ENCODE measurements at regions not wholly inside any gene's neighbourhood (a gene's known extent, or its start where the extent isn't known, plus 50 kb on each side); places are given as distances from the start of the nearest gene placed in this dataset.

DNA sequence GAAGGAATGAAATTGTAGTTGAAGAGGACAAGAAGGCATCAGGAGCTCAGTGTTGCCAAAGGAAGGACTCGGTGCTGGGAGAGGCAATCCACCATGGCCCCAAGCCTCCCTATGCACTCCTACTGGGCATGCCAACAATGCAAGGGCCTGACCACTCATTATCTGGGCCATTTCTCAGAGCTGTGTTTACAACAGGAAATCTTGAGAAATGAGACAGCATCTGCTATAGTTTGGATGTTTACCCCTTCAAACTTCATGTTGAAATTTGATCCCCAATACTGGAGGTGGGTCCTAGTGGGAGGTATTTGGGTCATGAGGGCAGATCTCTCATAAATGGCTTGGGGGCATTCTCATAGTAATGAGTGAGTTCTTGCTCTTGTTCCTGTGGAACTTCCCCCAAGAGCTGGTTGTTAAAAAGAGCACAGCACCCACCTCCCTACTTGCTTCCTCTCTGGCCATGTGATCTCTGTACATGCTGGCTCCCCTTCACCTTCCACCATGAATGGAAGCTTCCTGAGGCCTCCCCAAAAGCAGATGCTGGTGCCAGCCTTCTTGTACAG lies 50.8 kb upstream of the AOAH start:
- Histone ChIP-seq H2AK9ac (replicated peaks; ENCODE audit: low read depth, low read length, poor library complexity) (no peak overlapping the region), H3K79me1 (ENCODE audit: low read depth in 1 of 2, low read length in 2 of 2) (no peaks in the 10 kb centered on the region), H4K5ac (ENCODE audit: low read depth, low read length) (no peak overlapping the region), H3K14ac (replicated peaks; ENCODE audit: low read depth, low read length) (no peak overlapping the region), H3K4ac (ENCODE audit: low read depth, low read length) (no peak overlapping the region), H3K4me2 (ENCODE audit: low read depth, low read length) (no peak overlapping the region), H3K9me1 (ENCODE audit: insufficient read depth, low read length) (no peaks in the 10 kb centered on the region), H2AK5ac (ENCODE audit: low read depth, low read length) (no peak overlapping the region), H2BK15ac (ENCODE audit: low read depth, low read length) (no peak overlapping the region), H3K56ac (ENCODE audit: extremely low read depth, insufficient read depth, low read length) (no peak overlapping the region), H3K27ac (ENCODE audit: insufficient read depth, low read length) (no peak overlapping the region), H2BK20ac (ENCODE audit: low read depth, low read length) (no peak overlapping the region), H2AFZ (replicated peaks; ENCODE audit: low read length, poor library complexity) (no peak overlapping the region), H4K20me1 (ENCODE audit: insufficient read depth, low read length) (no peaks in the 10 kb centered on the region), H3K27me3 (ENCODE audit: control insufficient read depth, insufficient read depth, low read length) (no peaks in the 10 kb centered on the region), H3K4me3 (ENCODE audit: insufficient read depth, low read depth, low read length) (no peak overlapping the region), H3K23ac (ENCODE audit: low read depth, low read length) (no peak overlapping the region), H2BK120ac (ENCODE audit: low read depth, low read length) (no peak overlapping the region), H3K9ac (ENCODE audit: low read depth, low read length) (no peak overlapping the region), H3K4me1 (ENCODE audit: control insufficient read depth, insufficient read depth, low read length) (no peaks in the 10 kb centered on the region), H3K36me3 (ENCODE audit: control insufficient read depth, insufficient read depth, low read length) (no peaks in the 10 kb centered on the region), H2BK5ac (ENCODE audit: low read depth, low read length, poor library complexity, severe bottlenecking) (no peak overlapping the region), H4K91ac (ENCODE audit: insufficient read depth, low read depth, low read length) (no peak overlapping the region), H4K8ac (ENCODE audit: low read depth in 2 of 2, low read length in 2 of 2) (no peak overlapping the region), H3K9me3 (ENCODE audit: control insufficient read depth, insufficient read depth, low read length) (no peaks in the 10 kb centered on the region), H3K18ac (ENCODE audit: low read depth, low read length) (no peak overlapping the region)
- no TSS peak for BruUV-seq (replicated peaks)
- DNase-seq: no peak
- TF ChIP-seq BHLHE40 (IDR thresholded peaks at IDR 0.05; ENCODE audit: low read depth, low read length) (no peak), MAFK (IDR thresholded peaks at IDR 0.05; ENCODE audit: low read depth, low read length) (no peak), SMC3 (IDR thresholded peaks at IDR 0.05; ENCODE audit: low read depth, low read length) (no peak), MXI1 (IDR thresholded peaks at IDR 0.05; ENCODE audit: borderline replicate concordance, low read depth, low read length) (no peak), RFX5 (IDR thresholded peaks at IDR 0.05; ENCODE audit: low read depth, low read length) (no peak), RCOR1 (IDR thresholded peaks at IDR 0.05; ENCODE audit: insufficient replicate concordance, low read length) (no peak), CHD1 (IDR thresholded peaks at IDR 0.05; ENCODE audit: low read depth, low read length) (no peak), CEBPB (IDR thresholded peaks at IDR 0.05; ENCODE audit: low read depth, low read length) (no peak), POLR2A (IDR thresholded peaks at IDR 0.05; ENCODE audit: low read depth, low read length) (no peak), FOS (IDR thresholded peaks at IDR 0.05; ENCODE audit: low read depth, low read length) (no peak), NFE2L2 (IDR thresholded peaks at IDR 0.05; ENCODE audit: low read depth, low read length) (no peak), RAD21 (IDR thresholded peaks at IDR 0.05; ENCODE audit: low read length) (no peak), MAZ (IDR thresholded peaks at IDR 0.05; ENCODE audit: borderline replicate concordance, low read depth, low read length) (no peak)
- TF ChIP-seq, protein P1, sequence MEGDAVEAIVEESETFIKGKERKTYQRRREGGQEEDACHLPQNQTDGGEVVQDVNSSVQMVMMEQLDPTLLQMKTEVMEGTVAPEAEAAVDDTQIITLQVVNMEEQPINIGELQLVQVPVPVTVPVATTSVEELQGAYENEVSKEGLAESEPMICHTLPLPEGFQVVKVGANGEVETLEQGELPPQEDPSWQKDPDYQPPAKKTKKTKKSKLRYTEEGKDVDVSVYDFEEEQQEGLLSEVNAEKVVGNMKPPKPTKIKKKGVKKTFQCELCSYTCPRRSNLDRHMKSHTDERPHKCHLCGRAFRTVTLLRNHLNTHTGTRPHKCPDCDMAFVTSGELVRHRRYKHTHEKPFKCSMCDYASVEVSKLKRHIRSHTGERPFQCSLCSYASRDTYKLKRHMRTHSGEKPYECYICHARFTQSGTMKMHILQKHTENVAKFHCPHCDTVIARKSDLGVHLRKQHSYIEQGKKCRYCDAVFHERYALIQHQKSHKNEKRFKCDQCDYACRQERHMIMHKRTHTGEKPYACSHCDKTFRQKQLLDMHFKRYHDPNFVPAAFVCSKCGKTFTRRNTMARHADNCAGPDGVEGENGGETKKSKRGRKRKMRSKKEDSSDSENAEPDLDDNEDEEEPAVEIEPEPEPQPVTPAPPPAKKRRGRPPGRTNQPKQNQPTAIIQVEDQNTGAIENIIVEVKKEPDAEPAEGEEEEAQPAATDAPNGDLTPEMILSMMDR (conservative IDR thresholded peaks at IDR 0.05; ENCODE audit: low read depth, low read length): no peak
- TF ChIP-seq, protein P2, sequence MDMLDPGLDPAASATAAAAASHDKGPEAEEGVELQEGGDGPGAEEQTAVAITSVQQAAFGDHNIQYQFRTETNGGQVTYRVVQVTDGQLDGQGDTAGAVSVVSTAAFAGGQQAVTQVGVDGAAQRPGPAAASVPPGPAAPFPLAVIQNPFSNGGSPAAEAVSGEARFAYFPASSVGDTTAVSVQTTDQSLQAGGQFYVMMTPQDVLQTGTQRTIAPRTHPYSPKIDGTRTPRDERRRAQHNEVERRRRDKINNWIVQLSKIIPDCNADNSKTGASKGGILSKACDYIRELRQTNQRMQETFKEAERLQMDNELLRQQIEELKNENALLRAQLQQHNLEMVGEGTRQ (IDR thresholded peaks at IDR 0.05; ENCODE audit: low read depth, low read length): no peak
- TF ChIP-seq, protein P3, sequence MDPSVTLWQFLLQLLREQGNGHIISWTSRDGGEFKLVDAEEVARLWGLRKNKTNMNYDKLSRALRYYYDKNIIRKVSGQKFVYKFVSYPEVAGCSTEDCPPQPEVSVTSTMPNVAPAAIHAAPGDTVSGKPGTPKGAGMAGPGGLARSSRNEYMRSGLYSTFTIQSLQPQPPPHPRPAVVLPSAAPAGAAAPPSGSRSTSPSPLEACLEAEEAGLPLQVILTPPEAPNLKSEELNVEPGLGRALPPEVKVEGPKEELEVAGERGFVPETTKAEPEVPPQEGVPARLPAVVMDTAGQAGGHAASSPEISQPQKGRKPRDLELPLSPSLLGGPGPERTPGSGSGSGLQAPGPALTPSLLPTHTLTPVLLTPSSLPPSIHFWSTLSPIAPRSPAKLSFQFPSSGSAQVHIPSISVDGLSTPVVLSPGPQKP (IDR thresholded peaks at IDR 0.05; ENCODE audit: borderline replicate concordance, low read depth, low read length): no peak
- WGBS, 2 experiments (ENCODE audit: extremely low coverage in 2 of 2, insufficient read length in 1 of 2): no CpG with 5 or more reads among the region's 1 CpG
- ATAC-seq (ENCODE audit: low read depth): no peak
- ChIA-PET CTCF (no interaction called here), POLR2A (ENCODE audit: unreplicated experiment) (no interaction called here)
- intact Hi-C loops (cut with micrococcal nuclease): no loop called here
- dilution Hi-C loops (cut with HindIII; ENCODE audit: low sequenced_read_pairs, unreplicated experiment): no loop called here
- in situ Hi-C loops (cut with MboI; ENCODE audit: low sequenced_read_pairs): no loop called here
